NT2/D1 (cell line): ENCODE measurements at regions not wholly inside any gene's neighbourhood (a gene's known extent, or its start where the extent isn't known, plus 50 kb on each side); places are given as distances from the start of the nearest gene placed in this dataset.

ENCODE experiments used
- SUZ12 ChIP-seq: IDR thresholded peaks from 2 replicates; pipeline ENCODE4 v1.6.1; 2011; ENCODE audit not compliant: insufficient read length, insufficient read depth; ENCODE audit errors: extremely low read depth
- YY1 ChIP-seq: IDR thresholded peaks from 2 replicates; pipeline ENCODE4 v1.6.1; 2011; ENCODE audit not compliant: insufficient read length, insufficient read depth

- TF ChIP-seq SUZ12 (no peak), YY1 (no peak)
Measured at GRCh38 chr6:126721581-126722160, 381.8 kb downstream of the CENPW start.
